Fibroblast of upper back skin (primary cell): ENCODE measurements at regions not wholly inside any gene's neighbourhood (a gene's known extent, or its start where the extent isn't known, plus 50 kb on each side); places are given as distances from the start of the nearest gene placed in this dataset.
"Not testable (repeated sequence)": the region's sequence is repeated elsewhere in the genome, so short reads cannot be mapped to it uniquely, and the experiment has no call there.

ENCODE experiments used
- DNase-seq: peaks from one replicate; pipeline ENCODE4 v3.0.0-alpha.2; 2013

DNA sequence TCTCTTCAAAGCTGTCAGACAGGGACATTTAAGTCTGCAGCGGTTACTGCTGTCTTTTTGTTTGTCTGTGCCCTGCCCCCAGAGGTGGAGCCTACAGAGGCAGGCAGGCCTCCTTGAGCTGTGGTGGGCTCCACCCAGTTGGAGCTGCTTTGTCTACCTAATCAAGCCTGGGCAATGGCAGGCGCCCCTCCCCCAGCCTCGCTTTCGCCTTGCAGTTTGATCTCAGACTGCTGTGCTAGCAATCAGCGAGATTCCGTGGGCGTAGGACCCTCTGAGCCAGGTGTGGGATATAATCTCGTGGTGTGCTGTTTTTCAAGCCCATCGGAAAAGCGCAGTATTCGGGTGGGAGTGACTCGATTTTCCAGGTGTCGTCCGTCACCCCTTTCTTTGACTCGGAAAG lies 648.1 kb upstream of the RAG2 start:
- DNase-seq = not testable (repeated sequence)

DNA sequence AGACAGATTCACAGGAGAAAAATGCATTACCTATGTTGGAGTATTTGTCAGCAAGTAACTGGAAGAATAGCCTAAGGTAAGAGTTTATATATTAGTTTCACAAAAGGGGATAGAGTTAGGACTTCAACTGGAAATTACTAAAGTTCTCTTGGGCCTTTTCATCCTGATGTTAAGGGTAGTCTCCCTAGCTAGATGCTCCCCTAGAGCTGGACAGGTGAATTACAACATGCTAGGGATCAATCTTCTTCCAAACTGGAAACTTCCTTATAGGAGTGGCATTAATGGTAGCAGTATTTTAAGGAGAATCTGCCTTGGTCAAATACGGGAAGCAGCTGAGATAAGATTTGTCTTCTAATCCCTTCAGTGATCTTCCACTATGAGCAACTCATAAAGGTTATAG lies 632.8 kb upstream of the RAG2 start:
- DNase-seq = no peak

DNA sequence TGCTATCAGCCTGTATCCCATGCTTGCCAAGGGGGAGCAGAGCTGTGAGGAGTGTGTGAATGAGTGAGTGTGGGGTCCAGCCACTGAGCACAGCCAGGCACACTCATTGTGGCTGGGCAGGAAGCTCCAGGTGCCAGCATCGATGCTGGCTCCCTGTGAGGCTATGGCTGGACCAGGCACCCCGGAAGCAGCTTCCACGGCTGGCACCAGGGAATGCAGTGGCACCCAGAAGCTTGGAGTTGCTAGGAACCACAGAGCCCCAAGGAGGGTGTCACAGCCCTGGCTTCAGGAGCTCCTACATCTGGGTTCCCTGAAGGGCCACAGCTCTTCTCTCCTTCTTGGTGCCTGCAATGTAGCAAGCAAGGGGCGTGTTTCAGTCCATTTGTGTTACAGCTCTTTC lies 625.9 kb upstream of the RAG2 start:
- DNase-seq = no peak

DNA sequence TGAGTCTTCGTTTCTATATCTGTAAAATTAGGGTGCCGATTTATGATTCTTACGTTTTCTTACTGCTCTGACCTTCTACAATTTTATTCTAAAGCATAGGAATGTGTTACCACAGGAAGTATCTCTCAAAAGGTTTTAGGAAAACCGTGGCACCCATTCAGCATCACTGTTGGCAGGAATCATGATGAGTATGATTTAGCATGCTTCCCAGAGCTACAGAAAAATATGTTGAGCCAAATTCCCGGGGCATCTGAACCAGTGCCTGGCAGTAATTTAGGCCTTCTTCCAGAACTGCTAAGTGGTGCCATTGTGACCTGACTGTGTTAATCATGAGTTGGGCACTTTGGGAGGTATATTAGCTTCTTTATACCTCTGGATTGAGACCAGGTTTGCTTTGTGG lies 605.0 kb upstream of the RAG2 start:
- no peak for DNase-seq

DNA sequence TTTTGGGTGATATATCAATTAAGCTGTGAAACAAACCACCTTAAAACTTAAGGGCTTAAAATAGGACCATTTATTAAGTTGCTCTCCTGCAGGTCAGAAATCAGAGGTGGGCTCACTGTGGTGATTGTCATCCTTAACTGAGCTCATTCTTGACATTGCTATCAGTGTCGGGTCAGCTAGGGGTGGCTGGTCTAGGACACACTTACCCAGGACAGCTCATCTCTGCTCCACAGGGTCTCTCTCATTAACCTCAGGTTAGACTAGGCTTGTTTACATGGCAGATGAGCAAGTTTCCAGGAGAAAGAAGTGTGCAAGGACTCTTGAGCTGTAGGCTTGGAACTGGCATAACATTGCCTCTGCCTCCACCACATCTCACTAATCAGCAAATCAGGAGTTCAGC lies 601.0 kb upstream of the RAG2 start:
- no peak for DNase-seq

DNA sequence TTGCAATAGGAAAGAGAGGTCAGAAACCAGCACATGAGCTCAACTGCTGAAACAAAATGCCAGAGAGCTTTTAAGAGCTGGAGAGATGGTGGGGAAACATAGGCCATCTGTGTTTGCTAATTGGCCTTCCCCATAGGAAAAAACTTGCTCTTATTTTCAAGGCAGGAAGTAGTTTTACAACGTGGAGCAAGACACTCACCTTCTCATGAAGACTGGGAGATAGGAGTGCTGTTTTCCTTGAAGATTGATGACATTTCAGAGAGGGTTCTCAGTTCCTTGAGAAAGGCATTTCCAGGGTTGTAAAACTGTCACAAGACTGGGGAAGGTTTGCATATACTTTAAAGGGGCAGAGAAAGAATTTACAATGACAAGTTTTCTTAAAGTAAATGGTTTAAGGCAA lies 586.3 kb upstream of the RAG2 start:
- no peak for DNase-seq

DNA sequence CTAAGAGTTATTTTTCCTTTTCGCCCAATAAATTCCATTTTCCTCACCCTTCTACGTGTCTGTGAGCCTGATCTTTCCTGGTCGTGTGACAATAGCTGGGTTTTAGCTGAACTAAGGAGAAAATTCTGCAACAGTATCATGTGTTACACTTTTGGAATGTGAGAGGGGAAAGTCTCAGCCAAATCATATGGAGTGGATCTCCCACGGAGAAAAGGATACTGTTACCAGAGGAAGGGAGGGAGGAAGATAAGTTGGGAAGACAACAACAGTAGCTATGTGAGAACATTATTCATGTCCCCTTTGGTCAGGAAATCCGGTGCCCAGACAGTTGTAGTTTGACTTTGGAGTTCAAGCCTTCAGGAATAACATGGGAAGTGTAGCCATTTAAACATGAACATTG lies 584.0 kb upstream of the RAG2 start:
- DNase-seq = no peak

DNA sequence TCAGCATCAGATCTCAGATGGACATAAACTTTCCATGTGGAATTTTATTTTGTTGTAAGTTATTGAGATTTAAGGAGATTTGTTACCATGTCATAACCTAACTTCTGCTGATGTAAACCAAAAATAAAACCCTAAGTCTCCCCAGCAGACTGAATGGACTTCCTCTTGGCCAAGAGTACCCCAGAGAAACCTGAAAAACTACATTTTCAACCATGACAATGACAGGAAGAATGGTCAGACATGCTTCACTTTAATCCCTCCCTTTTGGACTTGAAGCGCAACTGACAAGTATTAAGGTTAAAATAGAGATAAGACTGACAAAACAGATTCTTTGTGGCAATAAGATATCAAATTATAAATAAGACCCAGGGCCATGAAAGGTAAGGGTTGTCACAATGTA lies 579.7 kb upstream of the RAG2 start:
- no peak for DNase-seq

DNA sequence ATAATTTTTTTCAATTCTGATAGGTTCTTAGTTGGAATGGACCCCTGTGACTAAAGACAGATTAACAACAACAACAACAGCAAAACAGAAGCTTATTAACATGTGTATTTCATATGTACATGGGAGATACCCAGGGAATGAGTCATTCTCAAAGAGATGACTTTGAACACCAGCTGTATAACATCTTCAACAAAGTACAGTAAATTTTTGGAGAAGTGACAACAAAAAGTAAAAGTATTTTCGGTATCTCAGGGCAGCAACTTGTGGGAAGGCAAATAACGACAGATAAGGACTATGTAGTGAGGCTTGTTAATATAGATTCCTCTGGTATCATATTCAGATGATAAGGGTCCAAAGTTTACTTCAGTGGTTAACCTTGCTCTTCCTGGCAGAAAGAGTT lies 573.4 kb upstream of the RAG2 start:
- DNase-seq = no peak

DNA sequence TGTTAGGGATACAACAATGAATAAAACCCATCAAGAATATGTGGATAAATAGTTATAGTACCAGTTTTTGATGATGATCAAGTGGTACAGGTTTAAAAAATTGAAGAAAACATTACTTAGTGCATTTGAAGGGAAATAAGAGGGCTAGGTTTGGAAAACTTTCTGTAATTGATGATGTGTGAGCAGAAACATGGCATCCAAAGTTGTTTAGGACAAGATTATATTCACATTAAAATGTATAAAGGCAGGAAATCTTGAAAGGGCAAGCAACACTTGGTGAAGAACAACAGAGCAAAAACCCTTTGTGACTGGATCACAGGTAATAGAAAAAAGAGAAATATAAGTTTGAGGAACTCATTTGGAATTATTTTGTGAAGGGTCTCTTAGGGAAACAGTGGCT lies 572.3 kb upstream of the RAG2 start:
- no peak for DNase-seq

DNA sequence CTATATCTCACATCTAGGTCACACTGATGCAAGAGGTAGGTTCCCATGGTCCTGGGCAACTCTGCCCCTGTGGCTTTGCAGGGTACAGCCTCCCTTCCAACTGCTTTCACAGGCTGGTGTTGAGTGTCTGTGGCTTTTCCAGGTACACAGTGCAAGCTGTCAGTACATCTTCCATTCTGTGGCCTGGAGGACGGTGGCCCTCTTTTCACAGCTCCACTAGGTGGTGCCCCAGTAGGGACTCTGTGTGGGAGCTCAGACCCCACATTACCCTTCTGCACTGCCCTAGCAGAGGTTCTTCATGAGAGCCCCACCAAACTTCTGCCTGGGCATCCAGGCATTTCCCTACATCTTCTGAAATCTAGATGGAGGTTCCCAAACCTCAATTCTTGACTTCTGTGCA lies 547.4 kb upstream of the RAG2 start:
- DNase-seq = not testable (repeated sequence)

DNA sequence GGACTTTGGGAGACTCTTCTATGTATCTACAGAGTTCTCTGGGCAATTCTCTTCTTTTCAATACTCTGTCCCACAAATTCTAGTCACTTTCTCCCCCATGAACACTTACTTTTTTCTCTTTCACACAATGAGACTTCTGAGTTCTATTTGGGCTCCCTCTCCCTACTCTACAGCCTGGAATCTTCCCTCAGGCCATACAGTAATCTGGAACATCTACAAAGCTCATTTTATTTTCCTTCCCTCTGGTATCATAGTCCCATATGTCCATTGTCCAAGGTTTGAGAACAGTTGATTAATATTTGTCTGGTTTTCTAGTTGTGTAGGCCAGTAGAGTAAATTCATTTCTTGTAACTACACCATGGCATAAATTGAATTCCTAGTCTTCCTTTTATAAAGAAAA lies 544.6 kb upstream of the RAG2 start:
- DNase-seq = no peak

DNA sequence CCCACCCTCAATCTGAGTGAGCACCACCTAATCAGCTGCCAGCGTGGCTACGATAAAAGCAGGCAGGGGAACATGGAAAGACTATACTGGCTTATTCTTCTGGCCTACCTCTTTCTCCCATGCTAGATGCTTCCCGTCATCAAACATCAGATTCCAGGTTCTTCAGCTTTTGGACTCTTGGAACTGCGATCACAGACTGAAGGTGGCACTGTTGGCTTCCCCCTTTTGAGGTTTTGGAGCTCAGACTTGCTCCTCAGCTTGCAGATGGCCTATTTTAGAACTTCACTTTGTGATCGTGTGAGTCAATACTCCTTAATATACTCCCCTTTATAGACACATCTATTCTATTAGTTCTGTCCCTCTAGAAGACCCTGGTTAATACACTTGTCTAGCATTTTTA lies 543.7 kb upstream of the RAG2 start:
- no peak for DNase-seq

DNA sequence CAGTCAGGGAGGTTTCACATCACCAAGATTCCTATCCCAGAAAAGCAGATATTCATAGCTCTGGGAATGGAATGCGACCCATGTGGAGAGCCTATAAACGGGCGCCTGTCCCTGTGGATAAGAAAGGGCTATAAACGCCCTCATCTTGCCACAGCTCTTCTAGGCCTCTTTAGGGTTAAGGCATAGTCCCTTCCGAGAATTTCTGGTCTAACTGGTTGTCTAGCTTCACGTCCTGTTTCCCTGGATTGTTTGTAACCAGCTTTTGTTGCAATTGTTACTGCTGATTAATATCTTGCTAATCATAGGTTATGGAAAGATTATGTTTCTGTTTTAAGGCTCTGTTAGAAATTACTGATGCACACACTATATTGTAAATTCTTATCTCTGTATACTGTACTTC lies 537.6 kb upstream of the RAG2 start:
- DNase-seq = not testable (repeated sequence)

DNA sequence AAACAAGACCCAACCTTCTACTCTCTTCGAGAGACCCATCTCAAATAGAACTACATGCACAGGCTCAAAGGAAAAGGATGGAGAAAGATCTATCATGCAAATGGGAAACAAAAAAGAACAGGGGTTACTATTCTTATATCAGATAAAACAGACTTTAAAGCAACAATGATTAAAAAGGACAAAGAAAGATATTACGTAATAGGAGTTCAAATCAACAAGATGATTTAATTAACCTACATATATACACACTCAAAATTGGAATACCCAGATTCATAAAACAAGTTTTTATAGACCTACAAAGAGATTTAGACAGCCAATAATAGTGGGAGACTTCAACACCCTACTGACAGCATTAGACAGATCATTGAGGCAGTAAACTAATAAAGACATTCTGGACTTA lies 536.6 kb upstream of the RAG2 start:
- no peak for DNase-seq

DNA sequence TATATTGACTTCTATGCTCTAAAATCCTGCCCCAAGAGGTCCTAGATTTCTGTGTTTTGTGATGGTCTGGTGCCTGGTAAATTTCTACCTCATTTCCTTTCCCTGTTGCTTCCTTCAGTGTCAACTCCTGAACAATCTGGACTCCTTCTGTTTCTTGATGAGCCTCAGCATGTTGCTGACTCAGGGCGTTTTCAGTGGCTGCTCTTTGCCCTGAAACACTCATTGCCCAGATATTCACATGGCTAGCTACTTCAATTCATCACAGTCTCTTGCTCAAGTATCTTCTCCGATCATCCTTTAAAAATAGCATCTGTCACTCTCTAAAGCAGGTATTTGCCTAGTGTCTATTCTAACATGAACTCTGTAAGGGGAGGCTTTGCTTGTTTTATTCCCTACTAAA lies 526.3 kb upstream of the RAG2 start:
- peak; percentile 20 for DNase-seq

DNA sequence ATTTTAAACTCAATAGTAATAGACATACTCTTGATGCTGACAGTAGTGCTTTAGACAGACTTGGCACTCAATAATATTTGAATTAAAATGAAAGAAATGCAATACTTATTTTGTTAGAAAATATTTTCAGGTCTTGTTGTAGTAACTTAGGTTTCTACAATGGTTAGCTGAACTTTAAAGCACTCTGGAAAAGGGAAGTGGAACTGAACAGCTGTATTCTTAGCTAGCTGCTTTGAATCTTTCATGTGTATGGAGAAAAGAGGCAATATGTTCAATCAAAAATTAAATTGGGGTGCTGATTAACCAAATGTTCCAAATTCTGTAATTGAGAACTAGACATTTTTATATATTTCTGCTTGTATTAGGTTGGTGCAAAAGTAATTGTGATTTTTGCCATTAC lies 517.9 kb upstream of the RAG2 start:
- DNase-seq = no peak

DNA sequence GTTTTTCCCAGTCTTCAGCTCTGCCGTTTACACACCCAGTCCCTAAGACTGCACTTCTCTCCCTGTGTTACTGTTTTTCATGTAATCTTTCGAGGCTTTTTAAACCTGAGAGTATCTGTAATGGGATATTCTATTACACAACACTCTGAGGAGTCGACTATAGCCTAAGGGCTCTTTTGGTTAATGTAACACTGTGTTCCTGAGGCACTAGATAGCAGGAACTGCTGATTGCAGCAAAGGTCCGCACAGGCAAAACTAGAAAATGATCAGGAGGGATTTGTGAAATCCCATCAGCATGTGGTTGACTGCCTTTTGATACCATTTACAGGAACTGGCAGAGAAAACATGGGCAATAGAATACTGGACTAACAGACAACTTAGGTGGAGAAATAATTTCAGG lies 512.3 kb upstream of the RAG2 start:
- DNase-seq = no peak

DNA sequence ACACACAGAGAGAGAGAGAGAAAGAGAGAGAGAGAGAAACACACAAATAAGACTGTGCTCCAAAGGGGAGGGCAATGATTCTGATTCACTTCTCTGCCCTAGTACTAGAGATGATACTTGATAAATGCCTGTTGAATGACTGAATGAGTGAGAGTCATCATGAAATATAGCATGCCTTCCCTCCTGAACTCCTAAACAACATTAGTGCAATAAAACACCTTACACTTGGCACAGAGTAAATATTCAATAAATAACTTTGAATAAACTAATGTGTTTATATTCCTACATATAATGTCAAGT lies 511.2 kb upstream of the RAG2 start:
- DNase-seq = peak; percentile 32

DNA sequence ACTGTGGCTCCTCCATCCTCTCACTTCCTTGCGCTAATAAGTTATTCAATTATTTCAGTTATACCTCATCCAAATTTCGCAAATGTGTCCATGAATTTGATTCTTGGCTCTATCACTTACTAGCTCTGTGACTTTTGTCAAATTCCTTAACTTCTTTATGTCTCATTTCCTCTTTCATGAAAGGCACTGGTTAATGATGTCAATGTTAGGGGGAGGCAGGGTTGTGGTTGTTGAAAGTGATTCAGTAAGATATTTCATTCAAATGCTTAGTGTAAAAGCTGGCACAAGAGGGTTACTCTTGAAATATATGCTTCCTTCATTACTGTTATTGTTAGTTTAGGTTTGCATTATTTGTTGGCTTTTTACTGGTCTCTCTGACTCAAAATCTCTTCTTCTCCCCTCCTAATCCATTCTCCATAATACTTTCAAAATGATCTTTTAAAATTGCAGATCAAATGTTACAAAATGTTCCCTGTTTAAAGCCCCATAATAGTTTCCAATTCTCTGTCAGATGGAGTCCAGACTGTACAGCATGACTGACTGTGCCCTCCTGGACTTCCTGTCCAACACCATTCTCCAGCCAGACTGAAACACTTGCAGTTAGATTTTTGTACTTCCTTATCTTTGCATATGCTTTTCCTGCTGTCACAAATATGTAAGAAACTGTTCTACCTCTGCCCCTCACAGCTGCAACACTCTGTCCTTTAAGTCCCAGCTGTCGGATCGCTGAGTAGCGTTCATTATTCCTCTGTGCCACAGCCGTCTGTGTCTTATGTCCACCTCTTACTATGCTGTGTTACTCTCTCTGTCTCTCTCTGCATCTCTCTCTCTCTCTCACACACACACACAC lies 510.6 kb upstream of the RAG2 start:
- peak; percentile 64 for DNase-seq

DNA sequence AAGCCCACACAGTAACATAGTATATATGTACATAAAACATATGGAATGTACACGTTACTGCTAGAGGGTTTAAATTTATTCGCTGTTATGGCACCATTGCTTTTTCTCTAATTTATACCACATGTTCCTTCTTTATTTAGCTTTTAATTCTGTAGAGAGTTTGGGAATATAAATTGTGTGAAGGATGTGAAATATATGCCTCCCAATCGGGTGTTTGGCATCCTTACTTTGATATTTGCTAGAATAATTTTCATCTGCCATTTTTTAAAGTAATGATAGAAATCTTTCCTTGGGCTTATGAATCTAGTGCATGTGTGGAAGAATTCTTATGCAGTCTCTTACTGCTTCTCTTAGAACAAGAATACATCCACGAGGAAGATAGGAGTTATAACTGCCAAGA lies 509.8 kb upstream of the RAG2 start:
- DNase-seq = no peak

DNA sequence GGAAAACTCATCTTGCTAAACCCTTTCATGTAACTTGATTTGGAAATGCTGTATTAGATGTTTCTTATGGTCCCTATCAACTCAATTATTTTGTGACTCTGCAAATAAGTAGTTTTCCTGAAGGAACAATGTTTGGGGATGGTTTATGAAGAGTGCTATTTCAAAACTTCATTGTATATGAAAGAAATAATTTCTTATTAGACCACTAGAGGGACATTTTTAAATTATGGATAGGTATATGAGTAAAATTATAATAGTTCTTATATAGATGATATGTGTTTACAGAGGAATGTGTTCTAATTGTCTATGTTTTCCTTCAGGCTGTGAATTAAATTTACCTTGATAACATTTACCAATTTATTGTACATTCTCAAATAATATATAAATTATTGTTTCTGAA lies 509.4 kb upstream of the RAG2 start:
- DNase-seq = no peak

DNA sequence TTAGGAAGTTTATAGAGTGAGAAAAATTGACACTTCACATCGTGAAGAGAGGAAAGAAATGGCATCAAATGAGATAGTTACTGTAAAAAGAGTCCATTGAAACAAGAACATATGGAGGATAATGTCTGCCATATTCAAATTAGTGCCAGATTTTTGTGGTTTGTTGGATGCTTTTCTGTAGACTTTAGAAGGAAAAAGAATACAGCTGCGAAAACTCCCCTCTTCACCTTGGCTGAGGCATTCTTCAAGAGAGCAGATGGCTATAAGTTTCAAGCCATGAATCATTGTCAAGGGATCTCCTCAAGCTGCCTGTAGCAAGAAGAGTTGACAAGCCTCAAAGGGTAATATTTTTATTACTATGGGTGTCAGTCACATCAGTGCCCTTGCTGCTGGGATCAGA lies 507.4 kb upstream of the RAG2 start:
- DNase-seq = peak; percentile 81

DNA sequence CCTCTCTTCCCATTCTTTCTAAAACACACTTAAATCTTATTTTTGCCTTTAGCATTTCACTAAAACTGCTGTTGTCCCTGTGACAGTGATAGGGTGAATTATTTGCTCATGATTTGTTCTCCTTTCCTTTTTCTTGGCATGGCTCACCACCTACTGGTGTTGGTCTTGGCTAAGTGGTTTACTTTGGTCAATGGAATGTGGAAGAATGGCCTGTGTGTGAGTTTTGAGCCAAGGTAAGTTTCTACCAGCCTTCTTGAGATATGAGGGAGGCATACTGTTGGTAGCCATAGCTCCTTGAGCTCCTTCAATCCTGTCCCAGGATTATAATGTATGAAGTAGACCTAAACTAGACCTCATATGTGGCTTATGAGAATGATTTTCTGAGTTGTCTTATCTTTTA lies 506.3 kb upstream of the RAG2 start:
- no peak for DNase-seq

DNA sequence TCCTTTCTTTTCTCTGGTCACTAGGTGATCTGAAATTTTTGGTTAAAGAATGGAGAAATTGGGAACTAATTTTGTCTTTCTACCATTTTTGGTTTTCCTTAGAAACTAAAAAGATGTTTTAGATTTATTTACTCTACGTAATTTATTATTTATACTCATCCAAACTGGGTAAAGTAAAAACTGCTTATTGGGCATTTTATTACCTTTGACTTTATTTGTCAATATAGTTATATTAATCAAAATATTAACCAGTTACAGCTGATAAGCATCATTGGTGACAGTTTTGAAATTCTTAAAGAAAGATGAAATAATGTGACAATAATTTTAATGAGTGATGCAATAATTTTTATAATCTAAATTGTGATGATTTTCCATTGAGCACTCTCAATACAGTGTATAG lies 502.0 kb upstream of the RAG2 start:
- DNase-seq = no peak

DNA sequence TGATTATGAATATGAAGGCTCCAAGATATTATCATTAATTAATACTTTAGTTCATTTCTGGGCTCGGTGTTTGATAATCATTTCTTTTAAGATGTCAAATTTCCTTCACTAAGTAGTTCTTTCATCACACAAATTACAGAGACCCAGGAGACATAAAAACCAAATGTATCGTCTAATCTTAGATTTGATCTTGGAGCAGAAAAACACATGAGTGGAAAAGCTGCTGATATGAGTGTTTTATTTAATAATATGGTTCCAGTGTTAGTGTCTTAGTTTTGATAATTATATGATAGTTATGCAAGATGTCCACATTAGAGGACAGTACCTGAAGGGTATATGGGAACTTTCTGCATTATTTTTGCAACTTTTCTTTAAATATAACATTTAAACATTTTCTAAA lies 494.5 kb upstream of the RAG2 start:
- DNase-seq = no peak
